ENCODE measurements at regions not wholly inside any gene's neighbourhood (a gene's known extent, or its start where the extent isn't known, plus 50 kb on each side); places are given as distances from the start of the nearest gene placed in this dataset.

DNA sequence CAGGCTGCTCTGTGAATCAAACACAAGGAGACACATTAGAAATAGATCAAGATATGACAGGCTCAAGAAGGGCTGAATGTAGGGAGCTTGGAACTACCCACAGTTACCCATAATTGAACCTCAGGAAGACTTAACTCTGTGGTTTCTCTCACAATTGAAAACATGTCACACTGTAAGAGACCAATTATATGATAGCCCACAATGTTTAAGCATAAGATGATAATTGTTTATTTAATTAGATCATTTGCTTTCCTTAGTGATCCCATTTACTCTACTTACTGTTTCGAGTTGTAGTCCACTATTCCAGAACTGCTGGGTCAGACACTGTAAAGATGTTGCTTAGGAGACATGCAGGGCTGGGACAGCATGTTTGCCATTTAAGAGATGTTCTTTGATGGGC is 201.3 kb upstream of the RARB start:
- Histone ChIP-seq H3K27ac (ENCODE audit: insufficient read depth in 1 of 2, low read depth in 1 of 2, low read length in 2 of 2, poor library complexity in 1 of 2, severe bottlenecking in 2 of 2) (no peak overlapping the region), H3K27me3 (replicated peaks in 2 of 5; ENCODE audit: control insufficient read depth in 4 of 5, insufficient read depth in 5 of 5, low read length in 4 of 5) (no peaks in the 10 kb centered on the region), H3K36me3 (ENCODE audit: control insufficient read depth in 4 of 4, insufficient read depth in 4 of 4, low read length in 3 of 4) (no peaks in the 10 kb centered on the region), H3K9me3 (ENCODE audit: control extremely low read depth in 1 of 5, control insufficient read depth in 4 of 5, insufficient read depth in 2 of 5, low read depth in 1 of 5, low read length in 4 of 5) (no peaks in the 10 kb centered on the region), H3K4me1 (ENCODE audit: control extremely low read depth in 1 of 4, control insufficient read depth in 4 of 4, insufficient read depth in 4 of 4, low read length in 3 of 4) (no peaks in the 10 kb centered on the region), H3K4me3 (ENCODE audit: control insufficient read depth in 1 of 7, extremely low read depth in 1 of 7, insufficient read depth in 4 of 7, low read depth in 2 of 7, low read length in 6 of 7) (no peak overlapping the region)
- WGBS (ENCODE audit: insufficient coverage): 100% methylated on average over 1 of the region's 1 CpG
- ChIA-PET POLR2A (no interaction called here), CTCF (no interaction called here)
- no peak for DNase-seq

DNA sequence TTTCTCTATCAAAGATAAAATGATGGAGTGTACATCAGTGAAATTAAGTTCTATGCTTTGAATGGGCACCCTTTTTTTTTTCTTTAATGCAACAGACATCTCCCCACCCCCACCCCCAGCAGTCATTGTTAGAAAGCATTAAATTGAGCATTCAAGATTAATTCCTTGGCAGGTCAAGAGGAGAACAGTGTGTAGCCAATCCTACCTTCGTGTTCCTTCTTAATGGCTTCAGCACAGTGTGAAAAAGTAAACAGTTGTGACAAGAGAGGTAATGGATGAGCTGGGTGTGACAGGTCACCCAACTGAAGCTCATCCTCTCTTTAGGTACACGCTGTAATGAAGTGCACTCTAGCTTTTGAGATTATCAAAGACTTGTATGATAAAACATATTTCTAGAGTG is 198.5 kb upstream of the RARB start:
- no peaks in the 10 kb centered on the region for H3K9me3 ChIP-seq (ENCODE audit: control extremely low read depth in 1 of 5, control insufficient read depth in 4 of 5, insufficient read depth in 2 of 5, low read depth in 1 of 5, low read length in 4 of 5)
- 40% methylated on average over 1 of the region's 2 CpGs for WGBS (ENCODE audit: insufficient coverage)
- ChIA-PET CTCF (no interaction called here), POLR2A (no interaction called here)
- no peaks in the 10 kb centered on the region for H3K4me1 ChIP-seq (ENCODE audit: control extremely low read depth in 1 of 4, control insufficient read depth in 4 of 4, insufficient read depth in 4 of 4, low read length in 3 of 4)
- DNase-seq: no peak
- H3K4me3 ChIP-seq (ENCODE audit: control insufficient read depth in 1 of 7, extremely low read depth in 1 of 7, insufficient read depth in 4 of 7, low read depth in 2 of 7, low read length in 6 of 7): no peak overlapping the region
- no peaks in the 10 kb centered on the region for H3K27me3 ChIP-seq (replicated peaks in 2 of 5; ENCODE audit: control insufficient read depth in 4 of 5, insufficient read depth in 5 of 5, low read length in 4 of 5)
- H3K36me3 ChIP-seq (ENCODE audit: control insufficient read depth in 4 of 4, insufficient read depth in 4 of 4, low read length in 3 of 4): no peaks in the 10 kb centered on the region
- H3K27ac ChIP-seq (ENCODE audit: insufficient read depth in 1 of 2, low read depth in 1 of 2, low read length in 2 of 2, poor library complexity in 1 of 2, severe bottlenecking in 2 of 2): no peak overlapping the region

DNA sequence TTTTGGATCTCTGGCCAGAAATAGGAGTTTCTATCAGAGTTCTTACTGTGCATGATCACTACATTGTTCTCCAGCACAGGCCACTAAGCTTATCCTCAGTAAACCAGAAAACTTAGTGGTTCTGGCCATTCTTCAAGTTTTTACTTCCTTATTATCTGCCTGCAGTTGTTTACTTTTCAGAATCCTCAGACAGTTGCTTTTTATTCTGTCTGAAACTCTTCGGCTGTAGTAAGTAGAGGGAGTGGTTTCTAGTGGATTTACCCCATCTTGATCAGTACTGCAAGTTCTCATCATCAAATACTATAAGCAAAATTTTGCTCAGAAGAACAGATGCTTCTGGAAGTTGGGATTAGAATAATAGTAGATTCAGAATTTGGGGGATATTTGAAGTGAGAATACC is 193.0 kb upstream of the RARB start:
- Histone ChIP-seq H3K4me3 (ENCODE audit: control insufficient read depth in 1 of 7, extremely low read depth in 1 of 7, insufficient read depth in 4 of 7, low read depth in 2 of 7, low read length in 6 of 7) (no peak overlapping the region), H3K27ac (ENCODE audit: insufficient read depth in 1 of 2, low read depth in 1 of 2, low read length in 2 of 2, poor library complexity in 1 of 2, severe bottlenecking in 2 of 2) (no peak overlapping the region), H3K27me3 (replicated peaks in 2 of 5; ENCODE audit: control insufficient read depth in 4 of 5, insufficient read depth in 5 of 5, low read length in 4 of 5) (no peaks in the 10 kb centered on the region), H3K36me3 (ENCODE audit: control insufficient read depth in 4 of 4, insufficient read depth in 4 of 4, low read length in 3 of 4) (no peaks in the 10 kb centered on the region), H3K4me1 (ENCODE audit: control extremely low read depth in 1 of 4, control insufficient read depth in 4 of 4, insufficient read depth in 4 of 4, low read length in 3 of 4) (no peaks in the 10 kb centered on the region), H3K9me3 (ENCODE audit: control extremely low read depth in 1 of 5, control insufficient read depth in 4 of 5, insufficient read depth in 2 of 5, low read depth in 1 of 5, low read length in 4 of 5) (no peaks in the 10 kb centered on the region)
- no peak for DNase-seq
- WGBS (ENCODE audit: insufficient coverage): no CpG with 5 or more reads among the region's 1 CpG
- CTCF ChIA-PET: no interaction called here
- POLR2A ChIA-PET: no interaction called here

DNA sequence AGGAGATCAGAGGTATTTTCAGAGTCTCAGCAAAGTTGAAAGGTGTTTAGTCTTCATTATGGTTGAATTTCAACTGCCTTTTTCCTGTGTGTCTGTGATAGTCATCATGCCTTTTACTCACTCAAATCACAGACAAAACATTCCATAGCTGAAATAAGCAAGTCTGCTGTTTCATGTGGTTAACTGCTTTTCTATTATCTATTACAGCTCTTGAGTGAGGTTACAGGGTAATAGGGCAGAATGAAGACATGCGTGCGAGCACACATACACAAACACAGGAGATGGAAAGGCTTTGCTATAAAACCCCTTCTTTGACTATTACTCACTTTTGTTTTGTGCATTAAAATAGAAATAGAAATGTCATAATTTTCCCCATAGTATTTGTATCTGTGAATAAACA is 192.6 kb upstream of the RARB start:
- Histone ChIP-seq H3K27ac (ENCODE audit: insufficient read depth in 1 of 2, low read depth in 1 of 2, low read length in 2 of 2, poor library complexity in 1 of 2, severe bottlenecking in 2 of 2) (no peak overlapping the region), H3K4me1 (ENCODE audit: control extremely low read depth in 1 of 4, control insufficient read depth in 4 of 4, insufficient read depth in 4 of 4, low read length in 3 of 4) (no peaks in the 10 kb centered on the region), H3K27me3 (replicated peaks in 2 of 5; ENCODE audit: control insufficient read depth in 4 of 5, insufficient read depth in 5 of 5, low read length in 4 of 5) (no peaks in the 10 kb centered on the region), H3K36me3 (ENCODE audit: control insufficient read depth in 4 of 4, insufficient read depth in 4 of 4, low read length in 3 of 4) (no peaks in the 10 kb centered on the region), H3K4me3 (ENCODE audit: control insufficient read depth in 1 of 7, extremely low read depth in 1 of 7, insufficient read depth in 4 of 7, low read depth in 2 of 7, low read length in 6 of 7) (no peak overlapping the region), H3K9me3 (ENCODE audit: control extremely low read depth in 1 of 5, control insufficient read depth in 4 of 5, insufficient read depth in 2 of 5, low read depth in 1 of 5, low read length in 4 of 5) (no peaks in the 10 kb centered on the region)
- POLR2A ChIA-PET: no interaction called here
- WGBS (ENCODE audit: insufficient coverage): no CpG with 5 or more reads among the region's 2 CpGs
- DNase-seq: no peak
- CTCF ChIA-PET: no interaction called here

DNA sequence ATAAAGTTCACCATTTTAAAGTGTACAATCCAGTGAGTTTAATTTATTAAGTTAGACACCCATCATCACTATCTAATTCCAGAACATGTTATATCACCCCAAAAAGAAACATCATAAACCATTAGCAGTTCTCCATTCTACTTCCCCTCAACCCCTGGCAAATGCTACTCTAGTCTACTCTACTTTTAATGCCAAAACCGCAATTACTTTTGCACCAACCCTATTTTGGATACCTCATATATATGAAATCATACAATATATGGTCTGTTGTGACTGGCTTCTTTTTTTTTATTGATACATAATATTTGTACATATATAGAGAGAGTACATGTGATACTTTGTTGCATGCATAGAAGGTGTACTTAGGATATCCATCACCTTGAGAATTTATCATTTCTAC is 190.5 kb upstream of the RARB start:
- ChIA-PET POLR2A (no interaction called here), CTCF (no interaction called here)
- Histone ChIP-seq H3K27ac (ENCODE audit: insufficient read depth in 1 of 2, low read depth in 1 of 2, low read length in 2 of 2, poor library complexity in 1 of 2, severe bottlenecking in 2 of 2) (no peak overlapping the region), H3K4me3 (ENCODE audit: control insufficient read depth in 1 of 7, extremely low read depth in 1 of 7, insufficient read depth in 4 of 7, low read depth in 2 of 7, low read length in 6 of 7) (no peak overlapping the region), H3K4me1 (ENCODE audit: control extremely low read depth in 1 of 4, control insufficient read depth in 4 of 4, insufficient read depth in 4 of 4, low read length in 3 of 4) (no peaks in the 10 kb centered on the region), H3K9me3 (ENCODE audit: control extremely low read depth in 1 of 5, control insufficient read depth in 4 of 5, insufficient read depth in 2 of 5, low read depth in 1 of 5, low read length in 4 of 5) (no peaks in the 10 kb centered on the region), H3K36me3 (ENCODE audit: control insufficient read depth in 4 of 4, insufficient read depth in 4 of 4, low read length in 3 of 4) (no peaks in the 10 kb centered on the region), H3K27me3 (replicated peaks in 2 of 5; ENCODE audit: control insufficient read depth in 4 of 5, insufficient read depth in 5 of 5, low read length in 4 of 5) (no peaks in the 10 kb centered on the region)
- WGBS (ENCODE audit: insufficient coverage): no CpG with 5 or more reads among the region's 1 CpG
- DNase-seq: no peak

DNA sequence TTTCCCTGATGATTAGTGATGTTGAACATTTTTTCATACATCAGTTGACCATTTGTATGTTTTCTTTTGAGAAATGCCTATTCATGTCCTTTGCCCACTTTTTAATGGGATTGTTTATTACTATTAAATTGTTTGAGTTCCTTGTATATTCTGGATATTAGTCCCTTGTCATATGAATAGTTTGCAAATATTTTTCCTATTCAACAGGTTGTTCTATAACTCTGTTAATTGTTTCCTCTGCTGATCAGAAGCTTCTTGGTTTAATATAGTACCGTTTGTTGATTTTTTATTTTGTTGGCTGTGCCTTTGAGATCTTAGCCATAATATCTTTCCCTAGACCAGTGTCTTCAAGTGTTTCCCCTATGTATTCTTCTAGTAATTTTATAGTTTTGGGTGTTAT is 189.0 kb upstream of the RARB start:
- no CpG with 5 or more reads among the region's 1 CpG for WGBS (ENCODE audit: insufficient coverage)
- Histone ChIP-seq H3K4me3 (ENCODE audit: control insufficient read depth in 1 of 7, extremely low read depth in 1 of 7, insufficient read depth in 4 of 7, low read depth in 2 of 7, low read length in 6 of 7) (no peak overlapping the region), H3K4me1 (ENCODE audit: control extremely low read depth in 1 of 4, control insufficient read depth in 4 of 4, insufficient read depth in 4 of 4, low read length in 3 of 4) (no peaks in the 10 kb centered on the region), H3K27me3 (replicated peaks in 2 of 5; ENCODE audit: control insufficient read depth in 4 of 5, insufficient read depth in 5 of 5, low read length in 4 of 5) (no peaks in the 10 kb centered on the region), H3K9me3 (ENCODE audit: control extremely low read depth in 1 of 5, control insufficient read depth in 4 of 5, insufficient read depth in 2 of 5, low read depth in 1 of 5, low read length in 4 of 5) (no peaks in the 10 kb centered on the region), H3K27ac (ENCODE audit: insufficient read depth in 1 of 2, low read depth in 1 of 2, low read length in 2 of 2, poor library complexity in 1 of 2, severe bottlenecking in 2 of 2) (no peak overlapping the region), H3K36me3 (ENCODE audit: control insufficient read depth in 4 of 4, insufficient read depth in 4 of 4, low read length in 3 of 4) (no peaks in the 10 kb centered on the region)
- POLR2A ChIA-PET: no interaction called here
- CTCF ChIA-PET: no interaction called here
- DNase-seq: no peak

DNA sequence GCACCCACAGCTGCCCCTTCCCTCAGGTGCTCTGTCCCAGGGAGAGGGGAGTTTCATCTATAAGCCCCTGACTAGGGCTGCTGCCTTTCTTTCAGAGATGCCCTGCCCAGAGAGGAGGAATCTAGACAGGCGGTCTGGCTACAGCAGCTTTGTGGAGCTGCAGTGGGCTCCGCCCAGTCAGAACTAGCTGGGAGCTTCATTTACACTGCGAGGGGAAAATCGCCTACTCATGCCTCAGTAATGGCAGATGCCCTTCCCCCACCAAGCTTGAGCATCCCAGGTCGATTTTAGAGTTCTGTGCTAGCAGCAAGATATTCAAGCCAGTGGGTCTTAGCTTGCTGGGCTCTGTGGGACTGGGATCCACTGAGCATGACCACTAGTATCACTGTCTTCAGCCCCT is 181.2 kb upstream of the RARB start:
- no peaks in the 10 kb centered on the region for H3K36me3 ChIP-seq (ENCODE audit: control insufficient read depth in 4 of 4, insufficient read depth in 4 of 4, low read length in 3 of 4)
- no peaks in the 10 kb centered on the region for H3K4me1 ChIP-seq (ENCODE audit: control extremely low read depth in 1 of 4, control insufficient read depth in 4 of 4, insufficient read depth in 4 of 4, low read length in 3 of 4)
- 74% methylated on average over 4 of the region's 5 CpGs for WGBS (ENCODE audit: insufficient coverage)
- H3K9me3 ChIP-seq (ENCODE audit: control extremely low read depth in 1 of 5, control insufficient read depth in 4 of 5, insufficient read depth in 2 of 5, low read depth in 1 of 5, low read length in 4 of 5): peaks cover 0 to 14% (median 2%) of the 10 kb centered on the region in 5 experiments
- no peak overlapping the region for H3K4me3 ChIP-seq (ENCODE audit: control insufficient read depth in 1 of 7, extremely low read depth in 1 of 7, insufficient read depth in 4 of 7, low read depth in 2 of 7, low read length in 6 of 7)
- H3K27me3 ChIP-seq (replicated peaks in 2 of 5; ENCODE audit: control insufficient read depth in 4 of 5, insufficient read depth in 5 of 5, low read length in 4 of 5): no peaks in the 10 kb centered on the region
- no peak for DNase-seq
- ChIA-PET POLR2A (no interaction called here), CTCF (no interaction called here)
- H3K27ac ChIP-seq (ENCODE audit: insufficient read depth in 1 of 2, low read depth in 1 of 2, low read length in 2 of 2, poor library complexity in 1 of 2, severe bottlenecking in 2 of 2): no peak overlapping the region

DNA sequence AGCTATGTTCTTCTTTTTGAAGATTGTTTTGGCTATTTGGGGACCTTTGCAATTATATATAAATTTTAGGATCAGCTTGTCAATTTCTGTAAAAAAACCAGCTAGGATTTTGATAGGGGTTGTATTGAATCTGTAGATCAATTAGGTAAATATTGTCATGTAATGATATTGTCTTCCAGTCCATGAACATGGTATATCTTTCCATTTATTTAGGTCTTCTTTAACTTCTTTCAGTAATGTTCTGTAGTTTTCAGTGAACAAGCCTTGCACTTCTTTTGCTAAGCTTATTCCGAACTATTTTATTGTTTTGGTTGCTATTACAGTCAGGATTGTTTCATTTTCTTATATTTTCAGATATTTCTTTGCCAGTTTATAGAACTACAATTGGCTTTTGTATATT is 175.8 kb upstream of the RARB start:
- no peaks in the 10 kb centered on the region for H3K36me3 ChIP-seq (ENCODE audit: control insufficient read depth in 4 of 4, insufficient read depth in 4 of 4, low read length in 3 of 4)
- H3K27ac ChIP-seq (ENCODE audit: insufficient read depth in 1 of 2, low read depth in 1 of 2, low read length in 2 of 2, poor library complexity in 1 of 2, severe bottlenecking in 2 of 2): no peak overlapping the region
- H3K9me3 ChIP-seq (ENCODE audit: control extremely low read depth in 1 of 5, control insufficient read depth in 4 of 5, insufficient read depth in 2 of 5, low read depth in 1 of 5, low read length in 4 of 5): peaks cover 0 to 14% (median 2%) of the 10 kb centered on the region in 5 experiments
- no peak for DNase-seq
- no CpG with 5 or more reads among the region's 1 CpG for WGBS (ENCODE audit: insufficient coverage)
- no peaks in the 10 kb centered on the region for H3K27me3 ChIP-seq (replicated peaks in 2 of 5; ENCODE audit: control insufficient read depth in 4 of 5, insufficient read depth in 5 of 5, low read length in 4 of 5)
- H3K4me1 ChIP-seq (ENCODE audit: control extremely low read depth in 1 of 4, control insufficient read depth in 4 of 4, insufficient read depth in 4 of 4, low read length in 3 of 4): no peaks in the 10 kb centered on the region
- ChIA-PET CTCF (no interaction called here), POLR2A (no interaction called here)
- no peak overlapping the region for H3K4me3 ChIP-seq (ENCODE audit: control insufficient read depth in 1 of 7, extremely low read depth in 1 of 7, insufficient read depth in 4 of 7, low read depth in 2 of 7, low read length in 6 of 7)
